Liver (tissue), 8 donors: ENCODE measurements at regions not wholly inside any gene's neighbourhood (a gene's known extent, or its start where the extent isn't known, plus 50 kb on each side); places are given as distances from the start of the nearest gene placed in this dataset.

Experiments used
- DNase-seq: peaks from one replicate; pipeline ENCODE4 v3.0.0-alpha.2; 2017; ENCODE audit warnings: low spot score
- H3K27ac ChIP-seq, 2 donors: one replicate each; pipeline ENCODE4 v1.7.0; 2013; ENCODE audit warnings: inconsistent platforms in 2 of 2, low read length in 2 of 2, control low read depth in 1 of 2, low read depth in 1 of 2, mild to moderate bottlenecking in 1 of 2
- H3K27me3 ChIP-seq, 4 donors: one replicate each; pipeline versions ENCODE4 v1.6.1 to v1.7.0; 2013; ENCODE audit warnings: low read length in 3 of 4, inconsistent platforms in 1 of 4, mild to moderate bottlenecking in 1 of 4, moderate library complexity in 1 of 4; ENCODE audit not compliant: control insufficient read depth in 4 of 4, insufficient read depth in 4 of 4
- H3K36me3 ChIP-seq, 4 donors: one replicate each; pipeline versions ENCODE4 v1.6.1 to v1.7.0; 2013; ENCODE audit warnings: low read length in 3 of 4, mild to moderate bottlenecking in 3 of 4, low read depth in 1 of 4, moderate library complexity in 1 of 4; ENCODE audit not compliant: control insufficient read depth in 4 of 4, insufficient read depth in 3 of 4
- H3K4me1 ChIP-seq, 4 donors: one replicate each; pipeline versions ENCODE4 v1.6.1 to v1.7.0; 2013; ENCODE audit warnings: low read length in 3 of 4, mild to moderate bottlenecking in 3 of 4, moderate library complexity in 1 of 4; ENCODE audit not compliant: control insufficient read depth in 4 of 4, insufficient read depth in 4 of 4
- H3K4me3 ChIP-seq, 3 donors: one replicate each; pipeline versions ENCODE4 v1.6.1 to v1.7.0; 2013; ENCODE audit warnings: low read length in 3 of 3, control low read depth in 1 of 3, low read depth in 1 of 3, mild to moderate bottlenecking in 1 of 3
- H3K9ac ChIP-seq, 2 donors: one replicate each; pipeline ENCODE4 v1.7.0; 2013; ENCODE audit warnings: low read length in 2 of 2, mild to moderate bottlenecking in 2 of 2, moderate library complexity in 2 of 2, control low read depth in 1 of 2, low read depth in 1 of 2
- H3K9me3 ChIP-seq, 4 donors: one replicate each; pipeline versions ENCODE4 v1.6.1 to v1.7.0; 2013; ENCODE audit warnings: low read length in 3 of 4; ENCODE audit not compliant: control insufficient read depth in 4 of 4
- ATF3 ChIP-seq: IDR thresholded peaks from 2 replicates; pipeline ENCODE4 v1.6.1; 2016; ENCODE audit warnings: antibody characterized with exemption
- EGR1 ChIP-seq, 2 donors: IDR thresholded peaks; 2 replicates each; pipeline ENCODE4 v1.6.1; 2016 to 2018; ENCODE audit warnings: antibody characterized with exemption in 2 of 2, low read depth in 2 of 2
- FOXA1 ChIP-seq: IDR thresholded peaks from 2 replicates; pipeline ENCODE4 v1.6.1; 2016; ENCODE audit warnings: antibody characterized with exemption
- GABPA ChIP-seq, 2 donors: IDR thresholded peaks in 1 of 2; conservative IDR thresholded peaks in 1 of 2; 2 replicates each; pipeline ENCODE4 v1.6.1; 2016; ENCODE audit warnings: antibody characterized with exemption in 2 of 2, mild to moderate bottlenecking in 1 of 2, moderate library complexity in 1 of 2
- HNF4A ChIP-seq, 2 donors: conservative IDR thresholded peaks; 2 replicates each; pipeline ENCODE4 v1.6.1; 2016; ENCODE audit warnings: antibody characterized with exemption in 2 of 2, mild to moderate bottlenecking in 2 of 2
- HNF4G ChIP-seq: IDR thresholded peaks from 2 replicates; pipeline ENCODE4 v1.6.1; 2016; ENCODE audit warnings: antibody characterized with exemption
- JUND ChIP-seq, 2 donors: IDR thresholded peaks; 2 replicates each; pipeline ENCODE4 v1.6.1; 2016; ENCODE audit warnings: antibody characterized with exemption in 2 of 2
- MAX ChIP-seq: IDR thresholded peaks from 2 replicates; pipeline ENCODE4 v1.6.1; 2016; ENCODE audit warnings: antibody characterized with exemption
- REST ChIP-seq: IDR thresholded peaks from 2 replicates; pipeline ENCODE4 v1.6.1; 2016; ENCODE audit warnings: antibody characterized with exemption, mild to moderate bottlenecking
- RXRA ChIP-seq, 2 donors: IDR thresholded peaks; 2 replicates each; pipeline ENCODE4 v1.6.1; 2017 to 2018; ENCODE audit warnings: antibody characterized with exemption in 2 of 2, mild to moderate bottlenecking in 1 of 2
- SP1 ChIP-seq: IDR thresholded peaks from 2 replicates; pipeline ENCODE4 v1.6.1; 2018; ENCODE audit warnings: antibody characterized with exemption, mild to moderate bottlenecking
- TAF1 ChIP-seq: conservative IDR thresholded peaks from 2 replicates; pipeline ENCODE4 v1.6.1; 2016; ENCODE audit warnings: antibody characterized with exemption, mild to moderate bottlenecking
- WGBS: extraction: QIAGEN DNeasy Blood & Tissue Kit; methylation state at CpG from one replicate; pipeline ENCODE4 v1.1.7; 2013; 5-methylcytosine and 5-hydroxymethylcytosine counted together
- TF ChIP-seq, protein P1 (sequence below): fragments of 150-350 bp; IDR thresholded peaks from 2 replicates; pipeline ENCODE4 v1.5.1; 2017; ENCODE audit warnings: improper control_type of control experiment, low read depth, low read length; ENCODE audit not compliant: missing input control
- donor health status: healthy.
- donor health status: healthy.
- donor health status: healthy.
- donor health status: healthy.
- donor health status: healthy.

DNA sequence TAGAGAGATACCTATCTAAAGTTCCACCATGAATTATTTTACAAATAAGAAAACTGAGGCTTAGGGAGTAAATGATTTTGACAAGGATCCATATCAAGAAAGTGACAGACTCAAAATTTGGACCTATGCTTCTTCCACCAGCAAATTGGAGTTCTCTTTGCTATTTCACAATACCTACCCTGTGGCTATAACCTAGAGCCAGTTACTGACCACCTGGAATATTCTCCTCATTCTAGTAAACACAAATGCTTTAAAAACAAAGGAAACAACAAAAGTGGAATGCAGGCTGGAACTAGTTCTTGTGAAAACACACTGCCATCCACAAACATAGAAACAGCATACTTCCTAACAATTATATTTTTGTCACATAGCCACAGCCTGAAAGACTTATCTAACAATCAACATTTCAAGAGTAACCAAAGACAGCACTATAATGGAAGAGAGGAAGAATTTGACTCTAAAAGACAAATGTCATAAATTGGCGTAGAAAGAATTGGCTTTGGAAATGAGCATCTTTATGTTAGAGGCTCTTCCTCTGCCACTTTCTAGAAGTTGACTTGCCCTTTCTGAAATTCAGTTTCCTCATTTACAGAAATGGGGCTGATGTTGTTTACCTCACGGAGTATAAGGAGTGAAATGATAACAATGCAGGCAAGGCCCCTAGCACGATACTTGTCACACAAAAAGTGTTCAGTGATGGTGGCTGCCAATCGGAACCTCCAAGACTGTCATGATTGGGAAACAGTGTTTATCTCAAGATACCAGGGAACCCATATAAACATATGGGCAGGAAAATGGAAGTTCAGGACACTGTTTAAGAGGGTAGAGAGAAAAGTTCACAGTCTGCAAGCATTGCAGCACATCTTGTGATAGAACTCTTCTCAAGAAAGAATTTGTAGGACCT is 138.6 kb upstream of the LGR5 start:
- Histone ChIP-seq H3K27ac (no peak overlapping the region), H3K27me3 (peaks cover 0 to 2% (median 0%) of the 10 kb centered on the region in 4 donors), H3K36me3 (no peaks in the 10 kb centered on the region), H3K9ac (no peak overlapping the region), H3K9me3 (no peaks in the 10 kb centered on the region), H3K4me1 (no peaks in the 10 kb centered on the region), H3K4me3 (no peak overlapping the region)
- DNase-seq = no peak
- TF ChIP-seq HNF4G = no peak
- no peak for TF ChIP-seq EGR1 (IDR thresholded peaks at IDR 0.05; ENCODE audit: low read depth in 2 of 2)
- no peak for TF ChIP-seq TAF1
- no peak for TF ChIP-seq FOXA1
- TF ChIP-seq JUND (IDR thresholded peaks at IDR 0.05) = no peak
- TF ChIP-seq RXRA (IDR thresholded peaks at IDR 0.05) = no peak
- no peak for TF ChIP-seq SP1
- 79% methylated on average over 4 of the region's 4 CpGs for WGBS

DNA sequence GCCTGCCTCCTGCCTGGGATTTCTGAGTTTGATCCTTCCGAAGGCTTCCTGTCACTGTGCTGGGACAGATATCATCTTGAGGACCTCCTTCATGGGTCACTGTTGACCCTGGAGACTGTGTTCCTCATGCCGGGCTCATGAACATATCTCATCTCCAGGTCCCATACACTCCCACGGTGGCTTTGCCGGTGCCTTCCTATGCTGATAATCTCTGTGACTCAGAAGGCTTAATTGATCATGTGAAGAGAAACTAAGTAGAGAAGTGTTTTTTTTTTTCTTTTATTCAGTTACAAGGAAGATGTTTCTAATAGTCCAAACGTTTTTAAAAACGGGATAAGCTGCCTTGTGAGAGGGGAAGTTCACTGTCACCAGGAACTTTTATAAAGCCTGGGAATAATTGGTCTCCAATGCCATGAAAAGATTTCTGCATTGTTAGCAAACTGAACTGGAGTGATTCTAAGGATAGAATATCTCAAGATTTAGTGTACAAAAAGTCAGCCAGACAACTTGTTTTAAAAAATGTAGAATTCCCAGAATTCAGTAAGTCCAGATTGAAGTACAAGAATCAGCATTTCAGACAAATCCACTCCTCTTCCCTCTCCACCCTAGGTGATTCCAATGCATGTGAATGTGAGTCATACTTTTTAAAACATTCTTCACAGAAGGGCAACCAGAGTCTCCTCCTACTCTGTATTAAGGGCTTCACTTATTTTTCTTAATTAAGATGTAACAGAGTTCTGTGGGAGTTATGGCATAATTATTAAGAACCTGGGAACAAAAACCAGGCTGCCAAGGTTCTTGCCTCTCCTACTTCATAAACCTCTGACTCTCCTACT is 139.8 kb upstream of the LGR5 start:
- Histone ChIP-seq H3K9me3 (no peaks in the 10 kb centered on the region), H3K27me3 (peaks cover 0 to 2% (median 0%) of the 10 kb centered on the region in 4 donors), H3K9ac (no peak overlapping the region), H3K4me1 (no peaks in the 10 kb centered on the region), H3K27ac (no peak overlapping the region), H3K36me3 (no peaks in the 10 kb centered on the region), H3K4me3 (no peak overlapping the region)
- TF ChIP-seq RXRA (IDR thresholded peaks at IDR 0.05) (no peak), HNF4A (conservative IDR thresholded peaks at IDR 0.05) (no peak), ATF3 (no peak), REST (no peak), MAX (no peak), GABPA (IDR thresholded peaks at IDR 0.05 in 1 of 2, conservative IDR thresholded peaks at IDR 0.05 in 1 of 2) (no peak)
- TF ChIP-seq, protein P1, sequence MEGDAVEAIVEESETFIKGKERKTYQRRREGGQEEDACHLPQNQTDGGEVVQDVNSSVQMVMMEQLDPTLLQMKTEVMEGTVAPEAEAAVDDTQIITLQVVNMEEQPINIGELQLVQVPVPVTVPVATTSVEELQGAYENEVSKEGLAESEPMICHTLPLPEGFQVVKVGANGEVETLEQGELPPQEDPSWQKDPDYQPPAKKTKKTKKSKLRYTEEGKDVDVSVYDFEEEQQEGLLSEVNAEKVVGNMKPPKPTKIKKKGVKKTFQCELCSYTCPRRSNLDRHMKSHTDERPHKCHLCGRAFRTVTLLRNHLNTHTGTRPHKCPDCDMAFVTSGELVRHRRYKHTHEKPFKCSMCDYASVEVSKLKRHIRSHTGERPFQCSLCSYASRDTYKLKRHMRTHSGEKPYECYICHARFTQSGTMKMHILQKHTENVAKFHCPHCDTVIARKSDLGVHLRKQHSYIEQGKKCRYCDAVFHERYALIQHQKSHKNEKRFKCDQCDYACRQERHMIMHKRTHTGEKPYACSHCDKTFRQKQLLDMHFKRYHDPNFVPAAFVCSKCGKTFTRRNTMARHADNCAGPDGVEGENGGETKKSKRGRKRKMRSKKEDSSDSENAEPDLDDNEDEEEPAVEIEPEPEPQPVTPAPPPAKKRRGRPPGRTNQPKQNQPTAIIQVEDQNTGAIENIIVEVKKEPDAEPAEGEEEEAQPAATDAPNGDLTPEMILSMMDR = no peak
- DNase-seq = no peak
- WGBS = 71% methylated on average over 6 of the region's 6 CpGs
